B cell (primary cell): ENCODE measurements at regions not wholly inside any gene's neighbourhood (a gene's known extent, or its start where the extent isn't known, plus 50 kb on each side); places are given as distances from the start of the nearest gene placed in this dataset.

ENCODE experiments used
- ATAC-seq: fragments of 200-7000 bp; cut with Tn5 transposase; one replicate; pipeline ENCODE4 v1.10.0; 2021; ENCODE audit warnings: low read depth, mild to moderate bottlenecking, moderate number of reproducible peaks, moderate library complexity
- CTCF ChIA-PET: fragments of 350-600 bp; sonication (Branson Sonifier 250); formaldehyde crosslinking; loops from one replicate; lab custom pipeline; 2021; ENCODE audit warnings: antibody characterized with exemption, inconsistent platforms; lab: Charles Lee
- POLR2A ChIA-PET: fragments of 350-600 bp; sonication (Branson Sonifier 250); formaldehyde crosslinking; loops from one replicate; lab custom pipeline; 2021; ENCODE audit warnings: antibody characterized with exemption; lab: Charles Lee
- DNase-seq: peaks from one replicate; pipeline ENCODE4 v3.0.0; 2013
- H2AFZ ChIP-seq: 2 replicates; pipeline ENCODE4 v1.6.1; 2012; ENCODE audit warnings: mild to moderate bottlenecking, low read depth, low read length; ENCODE audit not compliant: insufficient read depth, poor library complexity, severe bottlenecking
- H3K27ac ChIP-seq, 2 donors: 1 replicate in 1 of 2; 2 replicates in 1 of 2; pipeline ENCODE4 v1.5.1; 2012 to 2013; ENCODE audit warnings: low read length in 2 of 2, mild to moderate bottlenecking in 2 of 2, moderate library complexity in 1 of 2
- H3K27me3 ChIP-seq, 4 experiments: fragments of 200-600 bp in 1 of 4; sonication (generic) in 1 of 4; replicated peaks in 1 of 4; 1 replicate in 2 of 4; 2 replicates in 2 of 4; pipeline versions ENCODE4 v1.6.1 to v1.7.0; 2013 to 2016; ENCODE audit warnings: low read length in 3 of 4, mild to moderate bottlenecking in 2 of 4, mixed read lengths in 1 of 4, moderate library complexity in 1 of 4; ENCODE audit not compliant: insufficient read depth in 4 of 4, control insufficient read depth in 3 of 4; ENCODE audit errors: control extremely low read depth in 1 of 4
- H3K36me3 ChIP-seq, 2 experiments: replicated peaks in 1 of 2; 1 replicate in 1 of 2; 2 replicates in 1 of 2; pipeline versions ENCODE4 v1.6.1 to v1.7.1; 2013; ENCODE audit warnings: low read length in 1 of 2; ENCODE audit not compliant: insufficient read depth in 2 of 2, control insufficient read depth in 1 of 2; ENCODE audit errors: control extremely low read depth in 1 of 2, extremely low read depth in 1 of 2
- H3K4me1 ChIP-seq, 2 donors: fragments of 200-600 bp in 1 of 2; sonication (generic) in 1 of 2; 1 replicate in 1 of 2; 2 replicates in 1 of 2; pipeline versions ENCODE4 v1.5.1 to v1.6.1; 2013 to 2017; ENCODE audit warnings: low read length in 2 of 2; ENCODE audit not compliant: control insufficient read depth in 2 of 2, insufficient read depth in 2 of 2
- H3K4me2 ChIP-seq: replicated peaks from 2 replicates; pipeline ENCODE3; 2012; ENCODE audit warnings: mild to moderate bottlenecking, low read depth, low read length; ENCODE audit not compliant: poor library complexity, severe bottlenecking
- H3K4me3 ChIP-seq, 5 experiments: fragments of 200-600 bp in 1 of 5; sonication (generic) in 1 of 5; 1 replicate in 3 of 5; 2 replicates in 2 of 5; pipeline versions ENCODE4 v1.5.1 to v1.7.0; 2011 to 2016; ENCODE audit warnings: low read length in 4 of 5, mild to moderate bottlenecking in 4 of 5, low read depth in 2 of 5, control low read depth in 1 of 5, moderate library complexity in 1 of 5; ENCODE audit not compliant: insufficient read depth in 1 of 5; ENCODE audit errors: control extremely low read depth in 1 of 5, extremely low read depth in 1 of 5
- H3K79me2 ChIP-seq: fragments of 200-600 bp; sonication (generic); one replicate; pipeline ENCODE4 v1.6.0; 2016; ENCODE audit warnings: low read length; ENCODE audit not compliant: control insufficient read depth, insufficient read depth
- H3K9ac ChIP-seq: fragments of 200-600 bp; sonication (generic); 2 replicates; pipeline ENCODE4 v1.6.1; 2017; ENCODE audit warnings: mild to moderate bottlenecking, low read length, moderate library complexity
- H3K9me3 ChIP-seq, 3 donors: one replicate each; pipeline versions ENCODE4 v1.6.1 to v1.7.1; 2013; ENCODE audit warnings: low read length in 2 of 3; ENCODE audit not compliant: control insufficient read depth in 2 of 3, insufficient read depth in 1 of 3; ENCODE audit errors: control extremely low read depth in 1 of 3
- H4K20me1 ChIP-seq: 2 replicates; pipeline ENCODE4 v1.6.0; 2012; ENCODE audit warnings: mild to moderate bottlenecking, low read length; ENCODE audit not compliant: insufficient read depth, control insufficient read depth, poor library complexity, severe bottlenecking
- H3K27ac Mint-ChIP-seq: one replicate; pipeline ENCODE4 v1.8.0; 2021; ENCODE audit warnings: mixed read lengths
- H3K27me3 Mint-ChIP-seq: one replicate; pipeline ENCODE4 v1.8.0; 2021; ENCODE audit warnings: mixed read lengths
- H3K4me1 Mint-ChIP-seq: one replicate; pipeline ENCODE4 v1.8.0; 2021; ENCODE audit warnings: mixed read lengths
- H3K4me3 Mint-ChIP-seq: one replicate; pipeline ENCODE4 v1.8.0; 2021; ENCODE audit warnings: mixed read lengths
- H3K9me3 Mint-ChIP-seq: one replicate; pipeline ENCODE4 v1.8.0; 2022; ENCODE audit warnings: mixed read lengths; ENCODE audit not compliant: insufficient read depth
- CTCF ChIP-seq: fragments of 200-600 bp; IDR thresholded peaks from one replicate; pipeline ENCODE4 v1.8.0; 2022; ENCODE audit warnings: antibody characterized with exemption, mild to moderate bottlenecking
- EZH2 ChIP-seq: IDR thresholded peaks from 2 replicates; pipeline ENCODE4 v1.6.1; 2012; ENCODE audit warnings: borderline replicate concordance, low read depth, mild to moderate bottlenecking, moderate library complexity, low read length; ENCODE audit not compliant: insufficient read depth, poor library complexity, severe bottlenecking
- WGBS: methylation state at CpG from one replicate; pipeline ENCODE4 v1.1.5; 2013; ENCODE audit warnings: missing lambda C conversion rate; ENCODE audit not compliant: insufficient coverage; 5-methylcytosine and 5-hydroxymethylcytosine counted together
- intact Hi-C: fragments of 100-400 bp; cut with micrococcal nuclease; formaldehyde crosslinking; loops from one replicate; pipeline ENCODE4 v1.10.0; 2022

DNA sequence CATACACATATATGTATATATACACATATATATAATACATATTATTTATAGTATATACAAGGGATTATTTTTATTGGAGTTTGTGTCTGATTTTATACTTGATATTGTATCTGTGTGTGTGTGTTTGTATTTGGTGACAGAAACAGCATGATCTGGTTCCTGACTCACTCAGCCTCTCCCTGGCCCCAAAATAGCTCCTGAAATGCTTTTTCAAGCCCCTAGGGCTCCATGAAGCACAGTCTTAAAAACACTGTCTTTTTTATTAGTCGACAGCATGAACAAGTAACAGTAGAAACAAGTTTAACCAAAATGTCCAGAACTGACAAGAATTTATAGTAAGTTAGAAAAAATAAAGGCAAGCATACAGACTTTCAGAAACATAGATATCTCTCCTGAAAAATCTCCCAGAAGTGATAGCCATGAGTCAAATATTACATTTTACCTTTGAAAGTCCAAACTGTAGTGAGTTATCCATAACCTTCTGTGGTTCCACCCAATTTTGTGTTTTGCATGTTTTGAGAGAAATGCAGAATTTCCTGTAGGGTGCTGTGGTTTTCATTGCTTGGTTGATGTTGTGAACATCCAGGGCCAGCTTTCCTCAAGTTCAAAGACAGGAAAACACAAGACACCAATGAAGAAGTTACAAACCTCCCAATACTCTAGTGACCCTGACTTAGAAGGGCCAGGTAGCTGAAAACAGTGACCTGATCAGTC is 98.5 kb upstream of the CCDC80 start:
- no peaks in the 10 kb centered on the region for H3K9me3 ChIP-seq
- H2AFZ ChIP-seq, result no peak overlapping the region
- CTCF ChIA-PET, result interaction anchor here (1.3 to 9.9 kb wide), 4 partner anchors 92 to 242 kb away, joined by 3 to 270 read pairs (median 6); no protein-coding TSS in a partner anchor
- H3K4me1 ChIP-seq, result peaks cover 20 to 22% of the 10 kb centered on the region in 2 donors
- TF ChIP-seq EZH2 (no peak), CTCF (no peak)
- H3K4me3 ChIP-seq, result no peak overlapping the region
- H3K4me1 Mint-ChIP-seq, result peaks cover 43% of the 10 kb centered on the region
- no peak for ATAC-seq
- POLR2A ChIA-PET, result no interaction called here
- no peaks in the 10 kb centered on the region for H3K9me3 Mint-ChIP-seq
- H3K27me3 ChIP-seq, result no peaks in the 10 kb centered on the region
- DNase-seq, result no peak
- no peak overlapping the region for H3K27ac ChIP-seq
- H3K36me3 ChIP-seq, result no peaks in the 10 kb centered on the region
- no peak overlapping the region for H3K27ac Mint-ChIP-seq
- no peaks in the 10 kb centered on the region for H3K79me2 ChIP-seq
- no peaks in the 10 kb centered on the region for H4K20me1 ChIP-seq
- H3K4me2 ChIP-seq, result peak overlapping the region; percentile 48
- H3K4me3 Mint-ChIP-seq, result no peak overlapping the region
- peak overlapping the region; percentile 9 for H3K9ac ChIP-seq
- H3K27me3 Mint-ChIP-seq, result no peaks in the 10 kb centered on the region
- WGBS, result no CpG with 5 or more reads among the region's 1 CpG
- intact Hi-C loops, result loop anchor here (10.0 kb wide), 1 partner anchor 435 kb away; no protein-coding TSS in a partner anchor

GRCh38 chr3:112738366-112738765 is 97.4 kb upstream of the CCDC80 start:
- Histone ChIP-seq H3K36me3 (no peaks in the 10 kb centered on the region), H3K9ac (no peak overlapping the region), H4K20me1 (no peaks in the 10 kb centered on the region), H3K4me2 (no peak overlapping the region), H3K27ac (no peak overlapping the region), H3K9me3 (no peaks in the 10 kb centered on the region), H3K27me3 (no peaks in the 10 kb centered on the region), H3K4me3 (no peak overlapping the region), H3K79me2 (no peaks in the 10 kb centered on the region), H2AFZ (no peak overlapping the region), H3K4me1 (peaks cover 20 to 22% of the 10 kb centered on the region in 2 donors)
- DNase-seq, result no peak
- TF ChIP-seq CTCF (no peak), EZH2 (no peak)
- no peaks in the 10 kb centered on the region for H3K9me3 Mint-ChIP-seq
- no peak for ATAC-seq
- POLR2A ChIA-PET, result no interaction called here
- peaks cover 43% of the 10 kb centered on the region for H3K4me1 Mint-ChIP-seq
- H3K27me3 Mint-ChIP-seq, result no peaks in the 10 kb centered on the region
- no peak overlapping the region for H3K4me3 Mint-ChIP-seq
- intact Hi-C loops, result loop anchor here (10.0 kb wide), 1 partner anchor 434 kb away; no protein-coding TSS in a partner anchor
- CTCF ChIA-PET, result interaction anchor here (0.8 to 9.9 kb wide), 6 partner anchors 56 to 550 kb away, joined by 3 to 270 read pairs (median 6); partner anchors contain the start of gene CD200R1
- no peak overlapping the region for H3K27ac Mint-ChIP-seq
